Mucosa of descending colon (tissue), 3 donors: ENCODE measurements at regions not wholly inside any gene's neighbourhood (a gene's known extent, or its start where the extent isn't known, plus 50 kb on each side); places are given as distances from the start of the nearest gene placed in this dataset.

Experiments
- ATAC-seq: fragments of 200-7000 bp; cut with Tn5 transposase; one replicate; pipeline ENCODE4 v1.9.1; 2020; ENCODE audit warnings: mild to moderate bottlenecking, moderate library complexity
- DNase-seq, 3 donors: peaks; one replicate each; pipeline ENCODE4 v3.0.0-alpha.2; 2020
- H3K36me3 ChIP-seq: fragments of 200-600 bp; one replicate; pipeline ENCODE4 v1.8.0; 2021; ENCODE audit warnings: low read depth, mild to moderate bottlenecking
- H3K4me1 ChIP-seq: fragments of 200-600 bp; one replicate; pipeline ENCODE4 v1.8.0; 2021; ENCODE audit warnings: low read depth, mild to moderate bottlenecking
- H3K4me3 ChIP-seq: fragments of 200-600 bp; one replicate; pipeline ENCODE4 v1.8.0; 2021; ENCODE audit warnings: mild to moderate bottlenecking
- H3K9me3 ChIP-seq: fragments of 200-600 bp; one replicate; pipeline ENCODE4 v1.8.0; 2021; ENCODE audit warnings: mild to moderate bottlenecking
- CTCF ChIP-seq: fragments of 200-600 bp; IDR thresholded peaks from one replicate; pipeline ENCODE4 v1.8.0; 2022; ENCODE audit warnings: antibody characterized with exemption, mild to moderate bottlenecking
- intact Hi-C, 2 donors: fragments of 100-400 bp; cut with DNase I in 1 of 2; cut with micrococcal nuclease in 1 of 2; formaldehyde crosslinking; loops; one replicate each; pipeline versions ENCODE4 v1.11.0 to v1.11.1; 2022; cut with DNase I, micrococcal nuclease
- donor health status: DM: no; HTN: no; CAD: no; lungs with moderate emphysema.
- donor health status: DM: no; HTN: no; CAD: no.
- donor health status: DM: no; HTN: yes; CAD: no.

GRCh38 chr16:80372341-80372740 is 168.5 kb upstream of the DYNLRB2 start:
- DNase-seq (no peak), ATAC-seq (no peak)
- intact Hi-C loops = no loop called here
- H3K36me3 ChIP-seq = no peaks in the 10 kb centered on the region
- H3K4me1 ChIP-seq = no peaks in the 10 kb centered on the region
- H3K4me3 ChIP-seq = no peak overlapping the region
- no peaks in the 10 kb centered on the region for H3K9me3 ChIP-seq
- TF ChIP-seq CTCF = no peak

- Histone ChIP-seq H3K4me1 (no peaks in the 10 kb centered on the region), H3K36me3 (no peaks in the 10 kb centered on the region), H3K4me3 (no peak overlapping the region), H3K9me3 (no peaks in the 10 kb centered on the region)
- peak; percentile 66 for ATAC-seq
- TF ChIP-seq CTCF = no peak
- intact Hi-C loops = no loop called here
- DNase-seq = peak in 2 of 3 donors; percentile 55 to 64
Measured at GRCh38 chr16:80369138-80369958, 171.4 kb upstream of the DYNLRB2 start.

GRCh38 chr16:80367037-80367658 is 173.6 kb upstream of the DYNLRB2 start:
- intact Hi-C loops = no loop called here
- Histone ChIP-seq H3K36me3 (no peaks in the 10 kb centered on the region), H3K9me3 (no peaks in the 10 kb centered on the region), H3K4me1 (no peaks in the 10 kb centered on the region), H3K4me3 (no peak overlapping the region)
- no peak for DNase-seq
- no peak for ATAC-seq
- no peak for TF ChIP-seq CTCF

GRCh38 chr16:80366023-80366422 is 174.8 kb upstream of the DYNLRB2 start:
- H3K4me1 ChIP-seq = no peaks in the 10 kb centered on the region
- DNase-seq (no peak), ATAC-seq (no peak)
- no peak overlapping the region for H3K4me3 ChIP-seq
- no peak for TF ChIP-seq CTCF
- H3K36me3 ChIP-seq = no peaks in the 10 kb centered on the region
- intact Hi-C loops = no loop called here
- H3K9me3 ChIP-seq = no peaks in the 10 kb centered on the region

GRCh38 chr16:80362816-80363215 is 178.0 kb upstream of the DYNLRB2 start:
- no peak for TF ChIP-seq CTCF
- H3K4me3 ChIP-seq = no peak overlapping the region
- ATAC-seq = no peak
- H3K4me1 ChIP-seq = no peaks in the 10 kb centered on the region
- no peaks in the 10 kb centered on the region for H3K36me3 ChIP-seq
- intact Hi-C loops = no loop called here
- no peaks in the 10 kb centered on the region for H3K9me3 ChIP-seq
- DNase-seq = no peak
